ENCODE measurements at regions not wholly inside any gene's neighbourhood (a gene's known extent, or its start where the extent isn't known, plus 50 kb on each side); places are given as distances from the start of the nearest gene placed in this dataset.
A peak's percentile ranks its signal among the peaks of the same experiment; 100 is the strongest.

- WGBS (ENCODE audit: insufficient coverage, insufficient replicate concordance, low lambda C conversion rate, missing lambda C conversion rate): 0% methylated on average over 1 of the region's 1 CpG
- H3K4me1 ChIP-seq (ENCODE audit: control insufficient read depth, insufficient read depth, low read length): no peaks in the 10 kb centered on the region
- RAD21 ChIA-PET (ENCODE audit: unreplicated experiment): interaction anchor here (1.2 kb wide), 1 partner anchor 10 kb away, joined by 3 read pairs; no protein-coding TSS in a partner anchor
- POLR2A ChIA-PET: no interaction called here
- SMC1A ChIA-PET (ENCODE audit: uncharacterized antibody, unreplicated experiment): interaction anchor here (1.1 kb wide), 1 partner anchor 20 kb away, joined by 3 read pairs; no protein-coding TSS in a partner anchor
- H3K27me3 ChIP-seq (replicated peaks in 1 of 2; ENCODE audit: control insufficient read depth in 2 of 2, insufficient read depth in 2 of 2, low read length in 1 of 2): no peaks in the 10 kb centered on the region
- no peak overlapping the region for H3K9ac ChIP-seq (ENCODE audit: control insufficient read depth, insufficient read depth, low read length)
- H3K4me2 ChIP-seq (ENCODE audit: control insufficient read depth, insufficient read depth): no peak overlapping the region
- in situ Hi-C loops (cut with MboI) (no loop called here), intact Hi-C loops (cut with micrococcal nuclease; ENCODE audit: unreplicated experiment) (no loop called here)
- BruUV-seq (replicated peaks): no TSS peak
- H4K20me1 ChIP-seq (ENCODE audit: control insufficient read depth, insufficient read depth): no peaks in the 10 kb centered on the region
- no peak overlapping the region for H3K4me3 ChIP-seq
- H2AFZ ChIP-seq (ENCODE audit: control insufficient read depth, low read depth, low read length): no peak overlapping the region
- CTCF ChIA-PET: interaction anchor here (0.6 to 1.5 kb wide), 6 partner anchors 10 to 652 kb away, joined by 3 read pairs; no protein-coding TSS in a partner anchor
- peak; percentile 61; the same call in 1 of the 2 replicates for TF ChIP-seq NR2F1 (conservative IDR thresholded peaks at IDR 0.05)
- TF ChIP-seq ATF7 (IDR thresholded peaks at IDR 0.05; ENCODE audit: low read depth): peak; percentile 38; the same call in 1 of the 2 replicates
- TF ChIP-seq JUNB (IDR thresholded peaks at IDR 0.05): peak; percentile 34
- TF ChIP-seq ZSCAN29 (IDR thresholded peaks at IDR 0.05): no peak
- TF ChIP-seq BCL11A (IDR thresholded peaks at IDR 0.05; ENCODE audit: low read depth, low read length): peak; percentile 18; the same call in 1 of the 2 replicates
- TF ChIP-seq RAD21 (IDR thresholded peaks at IDR 0.05; ENCODE audit: insufficient read depth, low read depth, low read length): no peak
- TF ChIP-seq RUNX3 (IDR thresholded peaks at IDR 0.05; ENCODE audit: low read length): peak; percentile 34; the same call in 1 of the 2 replicates
- no peak for TF ChIP-seq SIN3A (IDR thresholded peaks at IDR 0.05; ENCODE audit: low read depth, low read length)
- ATAC-seq (peak; percentile 90), FAIRE-seq (no peak), DNase-seq (ENCODE audit: low read depth, low spot score) (no peak)
- H3K79me2 ChIP-seq (ENCODE audit: control insufficient read depth, insufficient read depth, low read length): no peaks in the 10 kb centered on the region
- no peaks in the 10 kb centered on the region for H3K36me3 ChIP-seq (ENCODE audit: control insufficient read depth in 2 of 2, insufficient read depth in 2 of 2, low read length in 1 of 2)
- no peak overlapping the region for H3K27ac ChIP-seq (ENCODE audit: control insufficient read depth, insufficient read depth)
- no peaks in the 10 kb centered on the region for H3K9me3 ChIP-seq (replicated peaks; ENCODE audit: control insufficient read depth, insufficient read depth, low read length)
Measured at GRCh38 chr5:158456756-158457155, 597.8 kb upstream of the CLINT1 start.

GRCh38 chr5:158456241-158456640, 597.3 kb upstream of the CLINT1 start:
- Histone ChIP-seq H3K27ac (ENCODE audit: control insufficient read depth, insufficient read depth) (no peak overlapping the region), H3K27me3 (replicated peaks in 1 of 2; ENCODE audit: control insufficient read depth in 2 of 2, insufficient read depth in 2 of 2, low read length in 1 of 2) (no peaks in the 10 kb centered on the region), H3K79me2 (ENCODE audit: control insufficient read depth, insufficient read depth, low read length) (no peaks in the 10 kb centered on the region), H3K4me3 (no peak overlapping the region), H3K9me3 (replicated peaks; ENCODE audit: control insufficient read depth, insufficient read depth, low read length) (no peaks in the 10 kb centered on the region), H4K20me1 (ENCODE audit: control insufficient read depth, insufficient read depth) (no peaks in the 10 kb centered on the region), H2AFZ (ENCODE audit: control insufficient read depth, low read depth, low read length) (no peak overlapping the region), H3K9ac (ENCODE audit: control insufficient read depth, insufficient read depth, low read length) (no peak overlapping the region), H3K36me3 (ENCODE audit: control insufficient read depth in 2 of 2, insufficient read depth in 2 of 2, low read length in 1 of 2) (no peaks in the 10 kb centered on the region), H3K4me2 (ENCODE audit: control insufficient read depth, insufficient read depth) (no peak overlapping the region), H3K4me1 (ENCODE audit: control insufficient read depth, insufficient read depth, low read length) (no peaks in the 10 kb centered on the region)
- CTCF ChIA-PET: interaction anchor here (0.6 to 1.5 kb wide), 4 partner anchors 19 to 652 kb away, joined by 3 read pairs; no protein-coding TSS in a partner anchor
- intact Hi-C loops (cut with micrococcal nuclease; ENCODE audit: unreplicated experiment): no loop called here
- BruUV-seq (replicated peaks): no TSS peak
- DNase-seq (ENCODE audit: low read depth, low spot score) (no peak), FAIRE-seq (no peak), ATAC-seq (no peak)
- POLR2A ChIA-PET: no interaction called here
- 34% methylated on average over 3 of the region's 3 CpGs for WGBS (ENCODE audit: insufficient coverage, insufficient replicate concordance, low lambda C conversion rate, missing lambda C conversion rate)
- RAD21 ChIA-PET (ENCODE audit: unreplicated experiment): no interaction called here
- SMC1A ChIA-PET (ENCODE audit: uncharacterized antibody, unreplicated experiment): no interaction called here
- in situ Hi-C loops (cut with MboI): no loop called here
- TF ChIP-seq BRCA1 (IDR thresholded peaks at IDR 0.05; ENCODE audit: low read depth, low read length) (no peak), E4F1 (IDR thresholded peaks at IDR 0.05; ENCODE audit: borderline replicate concordance, partially characterized antibody) (no peak), GABPA (IDR thresholded peaks at IDR 0.05; ENCODE audit: low read depth) (no peak), IKZF1 (conservative IDR thresholded peaks at IDR 0.05) (no peak), TBL1XR1 (IDR thresholded peaks at IDR 0.05; ENCODE audit: low read depth, low read length) (no peak), STAT3 (IDR thresholded peaks at IDR 0.05; ENCODE audit: low read depth, low read length) (no peak), SREBF2 (IDR thresholded peaks at IDR 0.05; ENCODE audit: low read length) (no peak), DPF2 (IDR thresholded peaks at IDR 0.05) (no peak), NFYA (IDR thresholded peaks at IDR 0.05; ENCODE audit: borderline replicate concordance, low read depth, low read length) (no peak), KAT2A (conservative IDR thresholded peaks at IDR 0.05; ENCODE audit: control insufficient read depth, low read depth, low read length) (no peak), ETV6 (conservative IDR thresholded peaks at IDR 0.05 in 1 of 2, IDR thresholded peaks at IDR 0.05 in 1 of 2; ENCODE audit: borderline replicate concordance in 1 of 2, low read depth in 1 of 2) (no peak), IKZF2 (IDR thresholded peaks at IDR 0.05) (no peak)
